HG03457 (cell line): ENCODE measurements at regions not wholly inside any gene's neighbourhood (a gene's known extent, or its start where the extent isn't known, plus 50 kb on each side); places are given as distances from the start of the nearest gene placed in this dataset.

Experiments used
- ATAC-seq: cut with Tn5 transposase; IDR thresholded peaks from one replicate; pipeline ENCODE4 v1.9.1; 2021; ENCODE audit warnings: moderate number of reproducible peaks; ENCODE audit not compliant: unreplicated experiment

DNA sequence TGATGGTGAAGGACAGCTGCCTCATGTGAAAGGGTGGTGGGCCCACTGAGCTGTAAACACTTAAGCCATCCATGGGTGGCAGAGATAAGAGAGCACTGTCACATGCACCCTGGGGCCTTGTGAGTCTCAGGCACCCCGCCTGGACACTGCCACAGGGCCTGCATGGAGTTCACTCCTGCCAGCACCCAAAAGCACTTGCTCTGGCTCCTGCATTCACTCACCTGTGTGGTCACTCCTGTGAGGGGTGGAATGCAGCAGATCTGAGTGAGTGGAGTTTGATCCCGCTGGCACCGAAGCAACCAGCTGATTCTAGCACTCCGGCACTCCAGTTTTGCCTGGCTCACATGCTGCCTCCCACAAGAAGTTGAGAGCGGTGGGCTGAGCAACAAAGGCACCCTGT lies 1142.1 kb upstream of the PRMT6 start:
- no peak for ATAC-seq

DNA sequence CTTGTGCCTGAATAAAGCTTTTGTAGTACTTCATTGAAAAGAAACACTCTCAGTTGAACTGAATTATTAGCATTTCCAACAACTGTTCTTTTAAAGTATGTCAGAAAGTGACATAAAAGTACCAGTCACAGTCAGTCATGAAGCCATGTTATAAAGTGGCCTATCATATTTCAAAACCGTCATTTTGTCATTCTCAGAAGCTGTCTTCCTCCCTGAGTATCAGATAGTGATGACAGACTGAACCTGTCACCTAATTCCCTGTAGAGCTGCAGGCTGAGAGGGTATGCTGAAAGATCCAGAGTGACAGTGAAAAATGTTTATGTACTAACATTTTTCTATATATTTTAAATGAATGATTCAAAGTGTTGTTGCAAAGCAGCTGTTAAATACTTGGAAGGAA lies 1121.7 kb upstream of the PRMT6 start:
- ATAC-seq: no peak

DNA sequence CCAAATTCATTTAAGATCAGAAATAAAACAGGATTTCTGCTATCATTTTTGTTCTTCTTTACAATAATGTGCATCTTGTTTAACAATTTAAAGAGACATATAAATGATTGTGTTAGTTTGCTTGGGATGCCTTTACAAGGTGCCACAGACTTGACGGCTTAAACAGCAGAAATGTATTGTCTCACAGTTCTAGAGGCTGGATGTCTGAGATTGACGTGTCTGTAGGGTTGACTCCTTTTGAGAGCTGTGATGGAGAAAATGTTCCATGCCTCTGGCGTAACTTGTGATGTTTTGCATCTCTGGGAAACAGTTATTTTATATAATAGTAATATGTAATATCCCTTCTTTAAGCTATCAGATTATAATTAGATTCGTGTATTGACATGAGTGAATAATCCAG lies 1091.6 kb upstream of the PRMT6 start:
- ATAC-seq: no peak

DNA sequence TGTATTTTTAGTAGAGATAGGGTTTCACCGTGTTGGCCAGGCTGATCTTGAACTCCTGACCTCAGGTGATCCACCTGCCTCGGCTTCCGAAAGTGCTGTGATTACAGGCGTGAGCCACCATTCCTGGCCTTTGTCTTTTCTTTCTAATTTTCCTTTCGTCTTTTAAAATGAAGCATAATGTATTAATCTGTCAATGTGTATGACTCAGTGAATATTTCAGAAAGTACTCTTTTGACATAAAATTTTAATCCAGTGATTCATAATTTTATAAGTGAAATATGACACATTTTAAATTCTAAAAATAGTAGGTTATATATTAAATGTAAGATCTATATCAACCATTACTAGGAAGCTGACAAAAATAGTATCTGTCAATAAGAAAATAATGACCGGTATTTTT lies 1059.0 kb upstream of the PRMT6 start:
- ATAC-seq: no peak

DNA sequence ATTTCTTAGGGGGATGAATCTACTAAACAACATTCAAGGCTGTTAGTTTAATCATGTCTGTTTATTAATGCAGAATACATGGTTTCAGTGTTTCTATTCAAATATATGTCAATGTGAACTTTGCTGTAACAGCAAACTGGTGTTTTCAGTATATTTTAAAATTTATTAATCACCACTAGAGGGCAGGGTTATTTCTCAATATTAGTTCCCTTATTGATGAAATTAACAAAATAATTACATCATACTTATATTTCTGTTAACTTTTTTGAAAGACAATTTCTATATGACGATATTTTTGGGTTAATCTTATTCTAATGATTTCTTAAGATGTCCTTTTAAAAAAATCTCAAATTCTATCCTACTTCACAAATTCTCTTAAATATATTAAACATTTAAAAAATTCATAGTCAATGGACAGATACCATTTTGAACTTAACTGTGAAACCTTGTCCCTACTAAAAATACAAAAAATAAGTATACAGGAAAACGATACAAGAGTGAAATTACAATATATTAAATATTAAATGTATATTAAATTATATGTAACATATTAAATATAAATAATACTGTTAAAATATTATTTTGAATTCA lies 1034.1 kb upstream of the PRMT6 start:
- no peak for ATAC-seq

DNA sequence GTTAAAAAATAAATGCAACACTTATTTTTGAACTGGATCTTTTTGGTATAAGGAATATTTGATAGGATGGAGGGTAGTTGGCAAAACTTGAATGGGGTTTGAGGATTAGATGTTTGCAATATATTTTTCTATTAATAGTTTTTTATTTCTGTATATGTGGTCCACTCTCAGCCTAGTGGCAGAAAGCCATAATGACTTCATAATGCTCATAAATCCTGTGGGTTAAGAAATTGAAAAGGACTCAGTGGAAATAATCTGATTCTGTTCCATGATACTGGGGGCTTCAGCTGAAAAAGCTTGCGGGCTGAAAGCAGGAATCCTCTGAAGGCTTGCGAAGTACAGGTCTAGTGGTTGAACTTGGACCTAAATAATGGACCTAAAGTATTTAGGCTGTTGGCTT lies 1028.6 kb upstream of the PRMT6 start:
- no peak for ATAC-seq

DNA sequence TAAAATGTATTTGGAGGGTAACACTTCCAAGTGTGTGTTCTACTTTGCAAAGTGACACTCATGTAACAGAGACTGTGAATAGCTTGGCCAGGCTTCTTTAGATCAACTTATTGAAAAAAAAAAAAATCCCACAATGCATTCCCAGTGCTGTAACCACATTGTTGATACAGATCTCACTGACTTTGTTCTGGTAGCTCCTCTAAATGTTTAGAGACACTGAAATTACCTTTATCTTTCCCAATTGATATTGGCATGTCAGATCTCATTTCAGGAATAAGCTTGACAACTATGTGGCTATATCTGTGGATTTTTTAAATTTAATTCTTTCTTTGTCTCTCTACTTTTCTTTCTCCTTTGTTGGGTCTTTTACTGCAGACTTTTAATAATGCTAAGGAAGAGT lies 1018.9 kb upstream of the PRMT6 start:
- no peak for ATAC-seq

DNA sequence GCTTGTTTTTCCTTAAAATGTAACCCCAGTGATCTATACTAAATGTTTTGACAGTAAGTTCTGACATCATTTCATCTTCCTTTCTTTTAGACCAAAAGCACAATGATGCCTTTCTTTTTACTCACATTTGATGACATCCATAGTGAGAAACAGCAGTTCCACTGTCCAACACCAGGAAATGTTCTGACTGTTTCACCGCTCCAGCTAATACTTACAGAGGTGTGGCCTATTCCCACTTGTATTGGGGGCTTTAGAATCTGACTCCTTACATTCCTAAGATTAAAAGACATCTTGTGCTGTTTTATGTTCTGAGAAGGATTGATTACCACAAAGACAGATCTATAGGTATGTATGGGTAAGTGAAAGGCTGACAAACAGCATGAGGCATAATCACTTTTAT lies 1018.2 kb upstream of the PRMT6 start:
- ATAC-seq: no peak

DNA sequence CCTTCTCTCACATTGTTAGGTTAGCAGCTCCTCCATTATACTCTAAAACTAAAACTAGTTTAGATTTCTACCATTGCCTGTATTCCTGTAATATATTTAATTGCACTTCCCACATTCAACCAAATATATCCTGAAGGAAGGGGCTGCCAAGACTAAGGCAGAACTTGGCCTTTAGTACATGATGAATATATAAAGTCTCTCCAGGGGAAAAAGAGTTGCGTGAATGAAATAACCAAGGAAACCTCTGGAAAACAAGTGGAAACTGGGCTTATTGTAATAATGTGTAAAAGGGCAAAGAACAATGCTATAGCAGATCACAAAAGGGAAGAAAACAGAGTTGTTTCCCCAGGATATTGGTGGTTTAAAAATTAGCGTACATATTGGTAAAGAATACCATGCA lies 1012.5 kb upstream of the PRMT6 start:
- ATAC-seq: no peak

DNA sequence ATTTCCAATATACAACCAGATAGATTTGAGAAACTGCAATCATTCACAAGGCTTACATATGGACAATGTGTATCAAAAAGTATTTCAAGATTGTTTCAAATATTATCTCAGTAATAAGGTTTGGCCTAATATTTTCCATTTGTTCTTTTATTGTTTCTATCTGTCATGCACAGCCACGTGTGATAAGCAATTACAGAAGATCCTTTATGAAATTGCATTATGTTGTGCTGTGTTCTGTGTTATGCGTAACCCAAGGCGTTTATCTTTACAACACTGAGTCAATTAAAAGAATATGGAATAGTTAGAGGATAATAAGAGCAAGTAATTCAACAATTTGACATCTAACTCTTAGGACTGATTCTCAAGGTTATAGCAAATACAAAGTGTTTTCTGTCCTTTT lies 1009.3 kb upstream of the PRMT6 start:
- ATAC-seq: no peak

DNA sequence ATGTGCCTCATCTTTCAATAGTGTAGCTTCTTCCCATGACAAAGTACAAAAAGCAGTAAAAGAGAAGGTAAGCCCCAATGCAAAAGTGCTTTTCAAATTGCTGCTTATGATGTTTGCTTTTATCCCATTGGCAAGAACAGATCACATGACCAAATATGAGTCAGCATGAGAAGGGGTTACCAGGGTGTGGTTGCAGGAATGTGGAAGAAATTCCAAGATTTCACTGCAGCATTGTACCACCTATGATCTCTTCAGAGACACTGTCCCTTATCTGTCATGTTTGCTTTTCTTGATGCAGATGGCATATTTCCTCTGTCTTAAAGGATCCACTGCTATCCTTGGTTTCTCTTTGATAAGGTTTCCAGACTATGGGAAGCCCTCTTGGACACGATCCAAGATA lies 1006.9 kb upstream of the PRMT6 start:
- ATAC-seq: no peak

DNA sequence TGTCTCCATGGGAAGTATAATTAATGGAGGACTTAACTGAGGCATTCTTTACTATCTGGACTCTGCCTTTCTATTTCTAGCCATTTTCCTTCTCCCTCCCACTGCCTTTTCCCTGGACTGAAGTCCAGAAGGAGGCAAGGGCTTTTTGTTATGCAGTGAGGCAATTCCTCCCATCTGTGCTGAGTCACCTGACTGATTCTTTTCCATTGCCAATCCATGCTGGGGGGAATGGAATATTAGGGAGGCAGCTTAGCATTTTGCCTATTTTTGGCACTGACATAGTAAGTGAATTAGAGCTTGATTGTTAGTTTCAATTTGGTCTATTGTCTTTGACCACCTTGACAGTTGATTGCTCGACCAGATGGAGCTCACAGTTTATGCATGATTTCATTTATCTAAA lies 1000.6 kb upstream of the PRMT6 start:
- ATAC-seq: no peak

DNA sequence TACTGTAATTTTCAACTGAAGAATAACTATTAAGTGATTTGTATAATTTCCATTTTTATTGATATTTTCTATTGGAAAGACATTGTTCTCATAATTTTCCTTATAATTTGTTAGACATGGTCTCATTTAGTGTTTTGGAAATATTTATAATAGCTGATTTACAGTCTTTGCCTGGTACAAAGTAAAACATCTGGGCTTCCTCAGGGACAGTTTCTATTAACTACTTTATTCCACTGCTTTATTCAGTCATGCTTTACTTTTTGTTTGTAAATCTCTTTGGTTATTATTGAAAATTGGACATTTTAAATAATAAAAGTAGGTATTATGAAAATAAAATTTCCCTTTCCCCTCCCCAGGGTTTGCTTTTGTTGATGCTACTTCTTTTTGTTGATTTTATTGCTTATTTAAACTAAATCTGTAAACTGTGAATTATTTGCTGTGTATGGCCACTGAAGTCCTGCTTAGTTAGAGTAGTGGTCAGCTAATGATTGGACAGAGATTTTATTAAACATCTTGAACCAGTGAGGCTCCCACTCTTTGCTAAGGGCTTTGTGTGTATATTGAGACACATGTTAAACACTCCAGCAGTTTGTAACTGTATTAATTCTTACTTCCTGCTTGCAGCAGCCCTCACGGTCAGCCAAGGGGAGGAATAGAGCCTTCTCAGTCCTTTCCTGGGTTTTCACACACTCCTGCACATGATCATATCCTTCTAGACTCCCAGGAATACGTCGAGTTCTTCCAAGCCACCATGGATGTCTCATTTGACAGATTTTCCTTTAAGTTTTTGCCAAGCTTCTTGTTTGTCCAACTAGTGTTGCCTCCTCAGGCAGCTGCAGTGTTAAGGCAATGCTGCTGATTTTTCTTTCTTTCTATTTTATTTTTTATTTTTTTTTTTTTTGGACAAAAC lies 994.6 kb upstream of the PRMT6 start:
- ATAC-seq: no peak

DNA sequence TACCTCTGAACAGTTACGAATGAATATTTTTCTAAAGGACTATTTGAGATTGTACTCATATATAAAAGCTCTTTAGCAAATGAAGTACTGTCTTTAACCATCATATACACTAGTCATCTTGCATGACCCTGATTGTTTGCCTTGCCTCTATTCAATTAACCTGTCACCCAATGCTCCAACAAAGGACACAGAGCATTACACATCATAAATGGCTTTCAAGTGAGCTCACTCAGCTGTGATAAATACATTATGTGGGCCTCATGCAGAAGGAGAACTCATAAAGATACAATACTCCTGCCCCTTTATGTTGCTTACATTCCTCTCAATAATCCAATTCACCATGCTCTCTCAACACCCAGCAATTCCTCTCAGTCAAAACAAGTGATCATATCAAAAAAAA lies 993.0 kb upstream of the PRMT6 start:
- no peak for ATAC-seq

DNA sequence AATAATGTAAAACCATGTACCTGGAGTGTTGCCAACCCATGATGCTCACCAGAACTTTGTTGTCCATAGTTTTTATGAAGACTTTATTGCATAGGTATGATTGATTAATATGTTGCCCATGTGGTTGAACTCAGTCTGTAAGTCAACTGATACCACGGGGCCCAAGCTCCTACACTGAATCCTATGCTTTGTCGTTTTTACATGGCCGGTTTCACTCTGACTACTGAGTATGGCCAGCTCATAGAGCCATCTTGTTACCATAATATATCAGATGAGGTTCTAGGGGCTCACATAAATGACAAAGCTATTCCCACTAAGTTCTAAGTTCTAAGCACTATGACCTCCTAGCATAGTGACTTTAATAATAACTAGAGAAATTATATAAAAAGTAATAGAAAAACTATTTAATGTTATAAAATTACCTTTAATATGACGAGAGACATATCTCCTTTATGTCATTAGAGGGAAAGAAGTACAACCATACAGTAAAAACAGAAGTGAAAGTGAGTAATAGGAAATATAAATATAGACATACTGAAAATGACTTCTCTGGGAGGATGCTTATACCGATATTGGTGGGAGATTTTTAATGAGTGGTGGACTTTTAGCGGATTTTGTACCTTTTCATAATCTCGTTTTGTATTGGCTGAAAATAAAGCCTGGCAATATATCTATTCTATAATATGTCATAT lies 983.4 kb upstream of the PRMT6 start:
- no peak for ATAC-seq

DNA sequence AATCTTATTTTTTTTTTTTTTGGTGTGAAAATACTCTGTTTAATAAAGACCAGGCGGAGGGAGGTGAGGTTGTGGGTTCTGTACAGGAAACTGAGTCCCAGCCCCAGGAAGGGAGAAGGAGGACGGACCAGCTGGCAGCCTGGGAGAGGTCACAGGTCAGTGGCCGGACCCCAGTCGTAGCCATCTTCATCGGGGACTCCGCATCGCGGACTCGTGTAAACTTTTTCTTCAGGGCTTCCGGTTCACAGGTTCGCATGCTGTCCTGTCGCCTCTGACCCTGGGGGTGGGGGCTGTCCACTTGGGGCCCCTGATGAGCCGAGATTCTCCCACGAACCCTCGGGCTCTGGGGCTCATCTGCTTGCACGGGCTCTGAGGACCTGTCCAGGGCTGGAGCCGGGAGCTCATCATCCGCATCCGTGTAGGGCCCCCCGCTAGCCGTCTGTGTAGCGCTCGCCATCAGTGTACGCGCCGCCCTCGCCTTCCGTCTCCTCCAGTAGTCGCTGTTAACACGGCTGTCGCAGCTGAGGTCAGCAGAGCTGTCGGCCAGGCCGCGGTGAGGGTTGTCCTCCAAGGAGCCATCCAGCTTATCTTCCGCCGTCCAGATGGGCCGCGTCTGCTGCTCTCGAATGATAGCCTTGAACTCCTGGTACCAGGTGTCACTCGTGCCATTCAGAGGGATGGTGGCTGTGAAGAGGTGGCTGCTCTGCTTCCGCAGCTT lies 975.7 kb upstream of the PRMT6 start:
- ATAC-seq: no peak

DNA sequence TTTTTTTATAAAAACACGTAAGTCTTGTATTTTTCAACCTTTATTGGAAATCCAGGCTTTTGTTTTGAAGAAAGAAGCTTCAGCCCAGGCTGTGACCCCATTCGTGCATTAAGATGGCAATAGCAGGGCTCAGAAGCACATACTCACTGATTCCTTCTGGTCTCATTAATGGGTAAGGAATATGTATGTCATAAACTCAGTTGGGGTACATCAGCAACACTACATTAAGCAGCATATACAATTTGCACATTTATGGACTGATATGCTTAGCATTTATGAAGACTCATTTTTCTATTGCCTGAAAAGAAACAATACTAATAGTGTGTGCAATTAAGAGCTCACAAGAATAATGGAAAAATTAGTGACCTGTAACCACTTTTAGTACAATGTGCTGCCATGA lies 945.4 kb upstream of the PRMT6 start:
- no peak for ATAC-seq

DNA sequence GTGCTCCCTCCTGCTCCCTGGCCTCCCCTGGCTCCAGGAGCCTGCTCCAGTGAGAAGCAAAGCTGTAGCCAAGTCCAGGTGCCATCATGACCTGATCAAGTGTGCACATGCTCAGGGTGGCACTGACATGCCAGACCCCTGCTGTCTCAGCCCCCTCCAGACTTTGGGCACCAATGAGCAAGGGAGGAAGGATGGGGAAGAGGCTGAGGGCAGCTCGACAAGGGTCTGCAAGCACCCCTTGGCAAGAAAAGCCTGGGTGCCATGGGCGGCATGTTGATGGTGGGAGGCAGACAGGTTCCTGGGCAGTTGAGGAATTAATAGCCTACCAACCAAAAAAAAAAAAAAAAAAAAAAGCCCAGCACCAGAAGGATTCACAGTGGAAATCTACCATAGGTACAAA lies 942.6 kb upstream of the PRMT6 start:
- ATAC-seq: no peak

DNA sequence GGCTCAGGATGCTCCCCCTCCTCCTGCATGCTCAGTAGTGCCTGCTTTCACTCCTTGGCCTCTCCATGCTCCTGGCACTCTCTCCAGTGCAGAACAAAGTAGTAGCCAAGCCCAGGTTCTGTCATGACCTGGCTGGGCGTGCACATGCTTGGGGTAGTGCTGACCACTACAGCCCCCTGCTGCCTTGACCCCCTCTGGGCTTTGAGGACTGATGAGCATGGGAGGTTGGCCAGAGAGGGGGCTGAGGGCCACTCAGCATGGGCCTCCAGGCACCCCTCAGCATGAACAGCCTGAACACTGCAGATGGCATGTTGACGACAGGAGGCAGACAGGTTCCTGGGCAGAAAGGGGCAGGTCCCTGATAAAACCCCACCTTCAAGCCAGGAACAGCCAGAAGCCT lies 935.7 kb upstream of the PRMT6 start:
- no peak for ATAC-seq

DNA sequence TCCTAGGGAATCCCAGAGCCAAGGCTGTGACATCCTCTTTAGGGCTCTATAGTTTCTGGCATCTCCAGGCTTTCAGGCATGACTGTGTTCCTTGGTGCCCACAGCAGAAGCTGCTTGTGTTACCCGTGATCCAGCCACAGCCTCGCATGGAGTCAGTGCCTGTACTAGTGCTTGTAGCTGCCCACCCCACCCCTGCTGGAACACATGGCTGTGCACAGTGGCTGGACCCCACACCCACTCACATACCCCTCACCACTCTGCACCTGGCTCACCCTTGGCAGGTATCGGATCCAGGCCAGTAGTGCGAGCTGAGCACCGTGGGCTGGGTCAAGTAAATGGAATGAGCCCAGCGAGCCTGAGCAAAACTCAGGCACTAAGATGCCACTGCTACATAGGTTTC lies 934.7 kb upstream of the PRMT6 start:
- ATAC-seq: no peak

DNA sequence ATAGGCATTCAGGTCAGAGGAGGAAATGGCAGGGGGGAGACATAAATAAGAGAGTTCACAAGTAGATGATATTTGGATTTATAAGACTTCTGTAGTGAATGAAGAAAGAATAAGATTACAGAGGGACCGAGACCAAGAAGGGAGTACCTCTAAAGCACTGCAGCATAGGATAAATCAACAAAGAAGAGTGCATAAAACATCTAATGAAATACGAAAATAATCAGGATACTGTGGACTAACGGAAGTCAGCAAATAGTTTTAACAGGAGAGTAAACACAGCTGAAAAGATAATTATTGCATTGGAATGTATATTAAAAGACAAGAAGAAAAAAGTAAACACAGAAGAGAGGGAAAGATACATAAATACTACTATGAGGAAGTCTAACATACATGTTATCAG lies 921.9 kb upstream of the PRMT6 start:
- ATAC-seq: no peak

DNA sequence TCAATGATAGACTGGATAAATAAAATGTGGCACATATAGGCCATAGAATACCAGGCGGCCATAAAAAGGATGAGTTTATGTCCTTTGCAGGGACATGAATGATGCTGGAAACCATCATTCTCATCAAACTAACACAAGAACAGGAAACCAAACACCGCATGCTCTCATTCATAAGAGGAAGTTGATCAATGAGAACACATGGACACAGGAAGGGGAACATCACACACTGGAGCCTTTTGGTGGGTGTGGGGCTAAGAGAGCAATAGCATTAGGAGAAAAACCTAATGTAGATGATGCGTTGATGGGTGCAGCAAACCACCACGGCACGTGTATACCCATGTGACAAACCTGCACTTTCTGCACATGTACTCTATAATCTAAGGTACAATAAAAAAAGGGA lies 883.4 kb upstream of the PRMT6 start:
- no peak for ATAC-seq
